HG03521 (cell line): ENCODE measurements at regions not wholly inside any gene's neighbourhood (a gene's known extent, or its start where the extent isn't known, plus 50 kb on each side); places are given as distances from the start of the nearest gene placed in this dataset.

Experiments
- ATAC-seq: cut with Tn5 transposase; IDR thresholded peaks from one replicate; pipeline ENCODE4 v1.9.1; 2021; ENCODE audit warnings: mild to moderate bottlenecking, moderate library complexity; ENCODE audit not compliant: unreplicated experiment

GRCh38 chr9:107696302-107696701, 206.7 kb upstream of the KLF4 start:
- ATAC-seq, result no peak

- ATAC-seq, result no peak
These were observed 204.8 kb upstream of the KLF4 start for GRCh38 chr9:107694390-107694789.

GRCh38 chr9:107693625-107694326, 204.2 kb upstream of the KLF4 start:
- ATAC-seq, result no peak

GRCh38 chr9:107691664-107692063, 202.1 kb upstream of the KLF4 start:
- ATAC-seq, result no peak

- ATAC-seq, result no peak
These were observed 200.5 kb upstream of the KLF4 start for GRCh38 chr9:107690021-107690420.

- no peak for ATAC-seq
These were observed 199.2 kb upstream of the KLF4 start for GRCh38 chr9:107688728-107689127.

GRCh38 chr9:107685901-107686300, 196.3 kb upstream of the KLF4 start:
- no peak for ATAC-seq

GRCh38 chr9:107685376-107685775, 195.8 kb upstream of the KLF4 start:
- ATAC-seq, result no peak

- no peak for ATAC-seq
These were observed 194.7 kb upstream of the KLF4 start for GRCh38 chr9:107684224-107684623.

- ATAC-seq, result no peak
These were observed 194.0 kb upstream of the KLF4 start for GRCh38 chr9:107683566-107683965.

GRCh38 chr9:107681988-107682387, 192.4 kb upstream of the KLF4 start:
- ATAC-seq, result no peak

GRCh38 chr9:107675351-107676259, 186.0 kb upstream of the KLF4 start:
- no peak for ATAC-seq

- ATAC-seq, result no peak
These were observed 185.2 kb upstream of the KLF4 start for GRCh38 chr9:107674721-107675277.

GRCh38 chr9:107673861-107674720, 184.5 kb upstream of the KLF4 start:
- no peak for ATAC-seq

- ATAC-seq, result no peak
These were observed 182.0 kb upstream of the KLF4 start for GRCh38 chr9:107671588-107671987.

- no peak for ATAC-seq
These were observed 179.9 kb upstream of the KLF4 start for GRCh38 chr9:107669422-107669821.

- ATAC-seq, result no peak
These were observed 177.9 kb upstream of the KLF4 start for GRCh38 chr9:107667231-107668070.

GRCh38 chr9:107665057-107665456, 175.5 kb upstream of the KLF4 start:
- no peak for ATAC-seq

GRCh38 chr9:107660976-107661375, 171.4 kb upstream of the KLF4 start:
- ATAC-seq, result no peak

GRCh38 chr9:107653263-107653821, 163.8 kb upstream of the KLF4 start:
- ATAC-seq, result no peak
